ENCODE measurements at regions not wholly inside any gene's neighbourhood (a gene's known extent, or its start where the extent isn't known, plus 50 kb on each side); places are given as distances from the start of the nearest gene placed in this dataset.

- Histone ChIP-seq H2BK12ac (ENCODE audit: low read depth, low read length) (no peak overlapping the region), H4K91ac (replicated peaks; ENCODE audit: insufficient read length, low read length) (no peak overlapping the region), H2BK5ac (ENCODE audit: low read depth, low read length) (no peak overlapping the region), H3K4me1 (replicated peaks in 1 of 4; ENCODE audit: control insufficient read depth in 3 of 4, insufficient read depth in 4 of 4, low read length in 3 of 4) (no peaks in the 10 kb centered on the region), H2BK120ac (replicated peaks; ENCODE audit: low read depth, low read length) (no peak overlapping the region), H3K4me2 (ENCODE audit: insufficient read depth in 1 of 2, low read depth in 2 of 2, low read length in 2 of 2) (no peak overlapping the region), H3K4ac (replicated peaks; ENCODE audit: insufficient read length, low read depth, low read length) (no peak overlapping the region), H2BK15ac (ENCODE audit: low read length) (no peak overlapping the region), H3K27me3 (replicated peaks in 1 of 4; ENCODE audit: control insufficient read depth in 3 of 4, extremely low read depth in 1 of 4, insufficient read depth in 3 of 4, low read length in 3 of 4) (no peaks in the 10 kb centered on the region), H3K56ac (replicated peaks; ENCODE audit: insufficient read length, low read depth, low read length) (no peak overlapping the region), H3K9ac (replicated peaks in 1 of 4; ENCODE audit: extremely low read depth in 1 of 4, low read depth in 3 of 4, low read length in 3 of 4) (no peak overlapping the region), H4K8ac (ENCODE audit: extremely low read depth, insufficient read depth, low read length) (no peak overlapping the region), H3K79me1 (ENCODE audit: low read depth, low read length) (no peaks in the 10 kb centered on the region), H3K18ac (ENCODE audit: extremely low read depth, low read length) (no peak overlapping the region), H3K79me2 (ENCODE audit: control insufficient read depth in 1 of 2, insufficient read depth in 2 of 2, low read length in 2 of 2) (no peaks in the 10 kb centered on the region), H3K36me3 (ENCODE audit: control insufficient read depth in 2 of 4, insufficient read depth in 4 of 4, low read length in 3 of 4) (no peaks in the 10 kb centered on the region), H3K9me3 (ENCODE audit: insufficient read depth in 2 of 2, low read depth in 1 of 2, low read length in 1 of 2) (0 out of 4 replicates have a peak, but pooled peaks cover 0 to 5% of the 10 kb centered on the region in 2 experiments), H3K4me3 (ENCODE audit: extremely low read depth in 1 of 4, insufficient read depth in 2 of 4, low read depth in 3 of 4, low read length in 4 of 4) (no peak overlapping the region), H3K27ac (ENCODE audit: low read depth, low read length) (no peak overlapping the region), H4K5ac (ENCODE audit: insufficient read length, low read depth, low read length) (no peak overlapping the region), H4K20me1 (replicated peaks in 1 of 2; ENCODE audit: control insufficient read depth in 1 of 2, insufficient read depth in 2 of 2, low read length in 2 of 2) (no peaks in the 10 kb centered on the region), H2AK5ac (ENCODE audit: low read depth, low read length) (no peak overlapping the region), H3K14ac (ENCODE audit: insufficient read length) (no peak overlapping the region), H3K23ac (ENCODE audit: insufficient read length) (no peak overlapping the region), H3K23me2 (ENCODE audit: low read depth, low read length) (no peaks in the 10 kb centered on the region), H2AFZ (ENCODE audit: low read length) (peak overlapping the region; percentile 13; the same call in 1 of the 2 replicates), H2BK20ac (ENCODE audit: low read length) (no peak overlapping the region)
- peak in 1 of 2 experiments; percentile 23 for DNase-seq (ENCODE audit: low read depth in 1 of 2, low spot score in 2 of 2)
- FAIRE-seq: no peak
- TF ChIP-seq HDAC6 (IDR thresholded peaks at IDR 0.05; ENCODE audit: low read depth, low read length): no peak
- TF ChIP-seq RAD21 (IDR thresholded peaks at IDR 0.05 in 1 of 2, conservative IDR thresholded peaks at IDR 0.05 in 1 of 2; ENCODE audit: low read depth in 2 of 2, low read length in 2 of 2): no peak
- no peak for TF ChIP-seq GTF2F1 (IDR thresholded peaks at IDR 0.05; ENCODE audit: borderline replicate concordance, low read depth, low read length)
- TF ChIP-seq SIRT6 (IDR thresholded peaks at IDR 0.05; ENCODE audit: low read length): no peak
- TF ChIP-seq SP4 (IDR thresholded peaks at IDR 0.05; ENCODE audit: low read length): no peak
- TF ChIP-seq E2F6 (IDR thresholded peaks at IDR 0.05): no peak
- no peak for TF ChIP-seq SIN3A (conservative IDR thresholded peaks at IDR 0.05 in 1 of 2, IDR thresholded peaks at IDR 0.05 in 1 of 2; ENCODE audit: low read depth in 1 of 2, low read length in 2 of 2)
- POLR2A ChIA-PET (ENCODE audit: partially characterized antibody): no interaction called here
- CTCF ChIA-PET (ENCODE audit: partially characterized antibody): no interaction called here
- WGBS, 2 experiments (ENCODE audit: extremely low coverage in 1 of 2, insufficient coverage in 1 of 2, insufficient read length in 1 of 2, insufficient replicate concordance in 2 of 2, low coverage in 1 of 2, low lambda C conversion rate in 2 of 2, missing lambda C conversion rate in 1 of 2): 86% methylated on average over 27 of the region's 27 CpGs; no CpG with 5 or more reads in 1 of the 2 experiments
Measured at GRCh38 chr6:170125456-170126300, 165.2 kb downstream of the DLL1 start.

All from H1 (cell line).